ENCODE measurements at regions not wholly inside any gene's neighbourhood (a gene's known extent, or its start where the extent isn't known, plus 50 kb on each side); places are given as distances from the start of the nearest gene placed in this dataset.

- Histone ChIP-seq H2AFZ (ENCODE audit: control insufficient read depth, low read depth, low read length) (no peak overlapping the region), H4K20me1 (ENCODE audit: control insufficient read depth, insufficient read depth) (no peaks in the 10 kb centered on the region), H3K4me3 (no peak overlapping the region), H3K36me3 (ENCODE audit: control insufficient read depth in 2 of 2, insufficient read depth in 2 of 2, low read length in 1 of 2) (no peaks in the 10 kb centered on the region), H3K4me1 (ENCODE audit: control insufficient read depth, insufficient read depth, low read length) (no peaks in the 10 kb centered on the region), H3K9me3 (replicated peaks; ENCODE audit: control insufficient read depth, insufficient read depth, low read length) (no peaks in the 10 kb centered on the region), H3K4me2 (ENCODE audit: control insufficient read depth, insufficient read depth) (no peak overlapping the region), H3K27ac (ENCODE audit: control insufficient read depth, insufficient read depth) (no peak overlapping the region), H3K9ac (ENCODE audit: control insufficient read depth, insufficient read depth, low read length) (no peak overlapping the region), H3K79me2 (ENCODE audit: control insufficient read depth, insufficient read depth, low read length) (no peaks in the 10 kb centered on the region), H3K27me3 (replicated peaks in 1 of 2; ENCODE audit: control insufficient read depth in 2 of 2, insufficient read depth in 2 of 2, low read length in 1 of 2) (no peaks in the 10 kb centered on the region)
- FAIRE-seq (no peak), DNase-seq (ENCODE audit: low read depth, low spot score) (no peak), ATAC-seq (no peak)
- ChIA-PET CTCF (interaction anchor here (0.9 kb wide), 1 partner anchor 8 kb away, joined by 3 read pairs; no protein-coding TSS in a partner anchor), SMC1A (ENCODE audit: uncharacterized antibody, unreplicated experiment) (no interaction called here), RAD21 (ENCODE audit: unreplicated experiment) (no interaction called here), POLR2A (no interaction called here)
- intact Hi-C loops (cut with micrococcal nuclease; ENCODE audit: unreplicated experiment) = no loop called here
- no TSS peak for BruUV-seq (replicated peaks)
- in situ Hi-C loops (cut with MboI) = no loop called here
- 61% methylated on average over 17 of the region's 17 CpGs for WGBS (ENCODE audit: insufficient coverage, insufficient replicate concordance, low lambda C conversion rate, missing lambda C conversion rate)
- TF ChIP-seq YBX1 (IDR thresholded peaks at IDR 0.05) (no peak), ZBTB40 (IDR thresholded peaks at IDR 0.05; ENCODE audit: borderline replicate concordance) (no peak), ZSCAN29 (IDR thresholded peaks at IDR 0.05) (no peak), JUND (IDR thresholded peaks at IDR 0.05; ENCODE audit: low read depth, low read length) (no peak), ESRRA (IDR thresholded peaks at IDR 0.05; ENCODE audit: low read length) (no peak), SREBF2 (IDR thresholded peaks at IDR 0.05; ENCODE audit: low read length) (no peak), TBL1XR1 (IDR thresholded peaks at IDR 0.05; ENCODE audit: low read depth, low read length) (no peak), MXI1 (IDR thresholded peaks at IDR 0.05; ENCODE audit: low read depth, low read length) (no peak), EP300 (IDR thresholded peaks at IDR 0.05; ENCODE audit: borderline replicate concordance in 1 of 2, control insufficient read depth in 1 of 2, low read depth in 2 of 2, low read length in 2 of 2) (no peak), ATF7 (IDR thresholded peaks at IDR 0.05; ENCODE audit: low read depth) (no peak), TCF3 (IDR thresholded peaks at IDR 0.05; ENCODE audit: borderline replicate concordance, insufficient read depth, low read depth, low read length) (no peak), MTA3 (IDR thresholded peaks at IDR 0.05; ENCODE audit: borderline replicate concordance, low read length) (no peak), SPI1 (IDR thresholded peaks at IDR 0.05; ENCODE audit: borderline replicate concordance, insufficient read depth, low read depth, low read length) (no peak), IRF5 (IDR thresholded peaks at IDR 0.05; ENCODE audit: borderline replicate concordance) (no peak), ASH2L (IDR thresholded peaks at IDR 0.05; ENCODE audit: borderline replicate concordance, low read depth) (no peak), HDAC2 (IDR thresholded peaks at IDR 0.05) (no peak), MEF2A (IDR thresholded peaks at IDR 0.05; ENCODE audit: insufficient read depth, low read depth, low read length) (no peak), ZBTB33 (IDR thresholded peaks at IDR 0.05) (no peak)
Measured at GRCh38 chr16:73483934-73484711, 436.2 kb upstream of the ZFHX3 start.
